IPS-NIHi7 (cell line): ENCODE measurements at regions not wholly inside any gene's neighbourhood (a gene's known extent, or its start where the extent isn't known, plus 50 kb on each side); places are given as distances from the start of the nearest gene placed in this dataset.
"Not testable (repeated sequence)": the region's sequence is repeated elsewhere in the genome, so short reads cannot be mapped to it uniquely, and the experiment has no call there.

Experiments used
- DNase-seq: peaks from one replicate; pipeline ENCODE4 v3.0.0; 2012; ENCODE audit warnings: mixed read lengths; ENCODE audit errors: extremely low spot score

GRCh38 chr18:62442391-62442790, 80.4 kb upstream of the ZCCHC2 start:
- no peak for DNase-seq

GRCh38 chr18:62445386-62445917, 77.4 kb upstream of the ZCCHC2 start:
- DNase-seq = no peak

- no peak for DNase-seq
These were observed 76.3 kb upstream of the ZCCHC2 start for GRCh38 chr18:62446511-62446910.

GRCh38 chr18:62447652-62448051, 75.2 kb upstream of the ZCCHC2 start:
- no peak for DNase-seq

GRCh38 chr18:62448426-62448825, 74.4 kb upstream of the ZCCHC2 start:
- no peak for DNase-seq

- no peak for DNase-seq
These were observed 73.2 kb upstream of the ZCCHC2 start for GRCh38 chr18:62449490-62450104.

GRCh38 chr18:62450175-62450545, 72.7 kb upstream of the ZCCHC2 start:
- DNase-seq = no peak

- peak; percentile 29 for DNase-seq
These were observed 72.0 kb upstream of the ZCCHC2 start for GRCh38 chr18:62450546-62451410.

- DNase-seq = no peak
These were observed 70.5 kb upstream of the ZCCHC2 start for GRCh38 chr18:62452280-62452831.

GRCh38 chr18:62453864-62454263, 69.0 kb upstream of the ZCCHC2 start:
- no peak for DNase-seq

- DNase-seq = no peak
These were observed 68.3 kb upstream of the ZCCHC2 start for GRCh38 chr18:62454527-62454926.

GRCh38 chr18:62455222-62455621, 67.6 kb upstream of the ZCCHC2 start:
- no peak for DNase-seq

GRCh38 chr18:62457877-62458276, 64.9 kb upstream of the ZCCHC2 start:
- peak; percentile 61 for DNase-seq

GRCh38 chr18:62458346-62458745, 64.5 kb upstream of the ZCCHC2 start:
- DNase-seq = no peak

GRCh38 chr18:62458868-62459716, 63.7 kb upstream of the ZCCHC2 start:
- no peak for DNase-seq

- DNase-seq = no peak
These were observed 61.9 kb upstream of the ZCCHC2 start for GRCh38 chr18:62460851-62461300.

- no peak for DNase-seq
These were observed 61.2 kb upstream of the ZCCHC2 start for GRCh38 chr18:62461591-62461990.

- DNase-seq = no peak
These were observed 58.6 kb upstream of the ZCCHC2 start for GRCh38 chr18:62464266-62464665.

- not testable (repeated sequence) for DNase-seq
These were observed 53.7 kb upstream of the ZCCHC2 start for GRCh38 chr18:62469131-62469530.
